GM12891 (cell line): ENCODE measurements at regions not wholly inside any gene's neighbourhood (a gene's known extent, or its start where the extent isn't known, plus 50 kb on each side); places are given as distances from the start of the nearest gene placed in this dataset.

Experiments used
- PAX5 ChIP-seq: IDR thresholded peaks from 2 replicates; pipeline ENCODE4 v1.6.1; 2011; ENCODE audit warnings: low read length, moderate library complexity, mild to moderate bottlenecking; ENCODE audit not compliant: insufficient read depth, severe bottlenecking
- POLR2A ChIP-seq: IDR thresholded peaks from 2 replicates; pipeline ENCODE4 v1.6.1; 2011; ENCODE audit warnings: low read depth, low read length, control low read depth
- POLR2AphosphoS5 ChIP-seq: IDR thresholded peaks from 2 replicates; pipeline ENCODE4 v1.6.1; 2011; ENCODE audit warnings: low read depth, low read length, control low read depth
- POU2F2 ChIP-seq: IDR thresholded peaks from 2 replicates; pipeline ENCODE4 v1.6.1; 2011; ENCODE audit warnings: low read depth, mild to moderate bottlenecking, control low read depth, low read length, moderate library complexity
- SPI1 ChIP-seq: IDR thresholded peaks from 2 replicates; pipeline ENCODE4 v1.6.1; 2011; ENCODE audit warnings: low read depth, low read length, control low read depth
- TAF1 ChIP-seq: IDR thresholded peaks from 2 replicates; pipeline ENCODE4 v1.6.1; 2011; ENCODE audit warnings: low read depth, low read length, control low read depth

- TF ChIP-seq POLR2AphosphoS5 (no peak), POLR2A (no peak), TAF1 (no peak), SPI1 (no peak), PAX5 (no peak), POU2F2 (no peak)
Observed at GRCh38 chr2:203812294-203813221, 55.0 kb upstream of the CTLA4 start.
